ENCODE measurements at regions not wholly inside any gene's neighbourhood (a gene's known extent, or its start where the extent isn't known, plus 50 kb on each side); places are given as distances from the start of the nearest gene placed in this dataset.

- TF ChIP-seq ZNF398 (tag by site-specific recombination; IDR thresholded peaks at IDR 0.05): no peak
- TF ChIP-seq KLF1 (tag by site-specific recombination; IDR thresholded peaks at IDR 0.05): no peak
- TF ChIP-seq, protein P1, sequence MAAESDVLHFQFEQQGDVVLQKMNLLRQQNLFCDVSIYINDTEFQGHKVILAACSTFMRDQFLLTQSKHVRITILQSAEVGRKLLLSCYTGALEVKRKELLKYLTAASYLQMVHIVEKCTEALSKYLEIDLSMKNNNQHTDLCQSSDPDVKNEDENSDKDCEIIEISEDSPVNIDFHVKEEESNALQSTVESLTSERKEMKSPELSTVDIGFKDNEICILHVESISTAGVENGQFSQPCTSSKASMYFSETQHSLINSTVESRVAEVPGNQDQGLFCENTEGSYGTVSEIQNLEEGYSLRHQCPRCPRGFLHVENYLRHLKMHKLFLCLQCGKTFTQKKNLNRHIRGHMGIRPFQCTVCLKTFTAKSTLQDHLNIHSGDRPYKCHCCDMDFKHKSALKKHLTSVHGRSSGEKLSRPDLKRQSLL (tag by site-specific recombination; IDR thresholded peaks at IDR 0.05): no peak
- no peak for TF ChIP-seq ZNF837 (tag by site-specific recombination; IDR thresholded peaks at IDR 0.05)
- TF ChIP-seq ZNF501 (tag by site-specific recombination; IDR thresholded peaks at IDR 0.05): no peak
- no peak for TF ChIP-seq ZNF513 (tag by site-specific recombination; IDR thresholded peaks at IDR 0.05)
- no peak for TF ChIP-seq ZNF391 (tag by site-specific recombination; IDR thresholded peaks at IDR 0.05; ENCODE audit: borderline replicate concordance, low read depth)
- no peak for TF ChIP-seq ZNF18 (tag by site-specific recombination; IDR thresholded peaks at IDR 0.05)
- no peak for TF ChIP-seq ZBTB8A (tag by site-specific recombination; IDR thresholded peaks at IDR 0.05)
- no peak for TF ChIP-seq TRIM28 (IDR thresholded peaks at IDR 0.05; ENCODE audit: borderline replicate concordance, low read length)
- no peak for TF ChIP-seq ZNF248 (tag by site-specific recombination; IDR thresholded peaks at IDR 0.05)
These were observed 504.8 kb upstream of the LRATD1 start (continued) for GRCh38 chr2:14127765-14128164.

DNA sequence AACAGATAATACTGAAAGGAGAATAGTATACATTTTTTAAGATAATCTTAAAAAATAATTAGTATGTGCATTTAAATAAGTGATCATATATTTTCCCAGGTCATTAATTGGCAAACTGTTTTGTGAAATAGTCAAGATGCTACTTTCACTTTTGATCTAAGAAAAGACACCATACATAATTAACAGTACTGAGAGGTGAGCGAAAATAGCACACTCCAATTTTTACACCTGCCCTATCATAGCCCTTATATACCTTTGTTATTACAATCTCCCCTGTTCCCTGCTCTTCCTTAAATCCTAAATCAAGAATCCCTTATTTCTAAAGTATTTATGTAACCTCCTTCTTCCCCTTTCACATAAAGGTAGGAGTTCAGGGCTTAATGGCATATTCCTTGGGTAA is 500.1 kb upstream of the LRATD1 start:
- H3K4me1 ChIP-seq (ENCODE audit: control insufficient read depth, insufficient read depth, low read length): no peaks in the 10 kb centered on the region
- no peak for TF ChIP-seq IKZF3 (tag by site-specific recombination; IDR thresholded peaks at IDR 0.05)
- TF ChIP-seq, protein P2, sequence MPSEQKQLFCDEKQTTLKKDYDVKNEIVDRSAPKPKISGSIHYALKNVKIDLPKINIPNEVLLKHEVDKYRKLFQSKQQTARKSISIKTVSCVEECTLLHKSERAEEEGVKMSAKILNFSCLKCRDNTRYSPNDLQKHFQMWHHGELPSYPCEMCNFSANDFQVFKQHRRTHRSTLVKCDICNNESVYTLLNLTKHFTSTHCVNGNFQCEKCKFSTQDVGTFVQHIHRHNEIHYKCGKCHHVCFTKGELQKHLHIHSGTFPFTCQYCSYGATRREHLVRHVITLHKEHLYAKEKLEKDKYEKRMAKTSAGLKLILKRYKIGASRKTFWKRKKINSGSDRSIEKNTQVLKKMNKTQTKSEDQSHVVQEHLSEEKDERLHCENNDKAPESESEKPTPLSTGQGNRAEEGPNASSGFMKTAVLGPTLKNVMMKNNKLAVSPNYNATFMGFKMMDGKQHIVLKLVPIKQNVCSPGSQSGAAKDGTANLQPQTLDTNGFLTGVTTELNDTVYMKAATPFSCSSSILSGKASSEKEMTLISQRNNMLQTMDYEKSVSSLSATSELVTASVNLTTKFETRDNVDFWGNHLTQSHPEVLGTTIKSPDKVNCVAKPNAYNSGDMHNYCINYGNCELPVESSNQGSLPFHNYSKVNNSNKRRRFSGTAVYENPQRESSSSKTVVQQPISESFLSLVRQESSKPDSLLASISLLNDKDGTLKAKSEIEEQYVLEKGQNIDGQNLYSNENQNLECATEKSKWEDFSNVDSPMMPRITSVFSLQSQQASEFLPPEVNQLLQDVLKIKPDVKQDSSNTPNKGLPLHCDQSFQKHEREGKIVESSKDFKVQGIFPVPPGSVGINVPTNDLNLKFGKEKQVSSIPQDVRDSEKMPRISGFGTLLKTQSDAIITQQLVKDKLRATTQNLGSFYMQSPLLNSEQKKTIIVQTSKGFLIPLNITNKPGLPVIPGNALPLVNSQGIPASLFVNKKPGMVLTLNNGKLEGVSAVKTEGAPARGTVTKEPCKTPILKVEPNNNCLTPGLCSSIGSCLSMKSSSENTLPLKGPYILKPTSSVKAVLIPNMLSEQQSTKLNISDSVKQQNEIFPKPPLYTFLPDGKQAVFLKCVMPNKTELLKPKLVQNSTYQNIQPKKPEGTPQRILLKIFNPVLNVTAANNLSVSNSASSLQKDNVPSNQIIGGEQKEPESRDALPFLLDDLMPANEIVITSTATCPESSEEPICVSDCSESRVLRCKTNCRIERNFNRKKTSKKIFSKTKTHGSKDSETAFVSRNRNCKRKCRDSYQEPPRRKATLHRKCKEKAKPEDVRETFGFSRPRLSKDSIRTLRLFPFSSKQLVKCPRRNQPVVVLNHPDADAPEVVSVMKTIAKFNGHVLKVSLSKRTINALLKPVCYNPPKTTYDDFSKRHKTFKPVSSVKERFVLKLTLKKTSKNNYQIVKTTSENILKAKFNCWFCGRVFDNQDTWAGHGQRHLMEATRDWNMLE (tag by site-specific recombination; conservative IDR thresholded peaks at IDR 0.05; ENCODE audit: low read depth): no peak
- TF ChIP-seq HOXD13 (CRISPR knock-in tag; IDR thresholded peaks at IDR 0.05; ENCODE audit: borderline replicate concordance): no peak
- no peak for TF ChIP-seq ZNF221 (tag by site-specific recombination; IDR thresholded peaks at IDR 0.05; ENCODE audit: borderline replicate concordance)
- no peak for TF ChIP-seq ZNF175 (tag by site-specific recombination; IDR thresholded peaks at IDR 0.05)
- TF ChIP-seq WT1 (tag by site-specific recombination; IDR thresholded peaks at IDR 0.05): no peak
- TF ChIP-seq ZNF366 (tag by site-specific recombination; conservative IDR thresholded peaks at IDR 0.05): no peak
- TF ChIP-seq ZNF274 (IDR thresholded peaks at IDR 0.05; ENCODE audit: low read length): no peak
- no peak for TF ChIP-seq ZNF274 (tag by site-specific recombination; IDR thresholded peaks at IDR 0.05; ENCODE audit: borderline replicate concordance)
- no peak for TF ChIP-seq ZSCAN23 (tag by site-specific recombination; IDR thresholded peaks at IDR 0.05)
- TF ChIP-seq SALL2 (tag by site-specific recombination; IDR thresholded peaks at IDR 0.05; ENCODE audit: borderline replicate concordance): no peak
- TF ChIP-seq HOXC10 (CRISPR knock-in tag; IDR thresholded peaks at IDR 0.05): no peak
- TF ChIP-seq ZNF747 (tag by site-specific recombination; IDR thresholded peaks at IDR 0.05): no peak
- TF ChIP-seq BCL11B (tag by site-specific recombination; IDR thresholded peaks at IDR 0.05; ENCODE audit: low read depth): no peak
- TF ChIP-seq KLF8 (tag by site-specific recombination; IDR thresholded peaks at IDR 0.05): no peak
- no peak for TF ChIP-seq KLF9 (tag by site-specific recombination; IDR thresholded peaks at IDR 0.05; ENCODE audit: low read depth)
- H3K9me3 ChIP-seq (ENCODE audit: control insufficient read depth, insufficient read depth, low read depth, low read length): no peaks in the 10 kb centered on the region
- H3K36me3 ChIP-seq (ENCODE audit: control insufficient read depth in 2 of 2, insufficient read depth in 1 of 2, low read length in 2 of 2): no peaks in the 10 kb centered on the region
- CTCF ChIA-PET: no interaction called here
- POLR2A ChIA-PET: no interaction called here
- H3K4me3 ChIP-seq (ENCODE audit: low read depth, low read length): no peak overlapping the region
- H3K27ac ChIP-seq (ENCODE audit: extremely low read depth, low read depth, low read length): no peak overlapping the region
